H1 (cell line): ENCODE measurements at regions not wholly inside any gene's neighbourhood (a gene's known extent, or its start where the extent isn't known, plus 50 kb on each side); places are given as distances from the start of the nearest gene placed in this dataset.

Source experiments
- CTCF ChIA-PET: fragments of 300-600 bp; sonication (Branson Sonifier 250); formaldehyde crosslinking; loops from one replicate; lab custom pipeline; 2021; ENCODE audit not compliant: partially characterized antibody; lab: Charles Lee
- POLR2A ChIA-PET: fragments of 300-600 bp; sonication (Branson Sonifier 250); formaldehyde crosslinking; loops from one replicate; lab custom pipeline; 2021; ENCODE audit warnings: inconsistent platforms; ENCODE audit not compliant: partially characterized antibody; lab: Charles Lee
- DNase-seq, 2 experiments: peaks; one replicate each; pipeline versions ENCODE4 v3.0.0 to v3.0.0-alpha.2; 2010 to 2022; ENCODE audit warnings: low spot score in 2 of 2, low read depth in 1 of 2, mixed read lengths in 1 of 2
- FAIRE-seq: peaks from 2 replicates; lab custom pipeline; 2011; peaks lifted over from hg19 to GRCh38; lab: Jason Lieb, UNC
- H2AFZ ChIP-seq: 2 replicates; pipeline ENCODE4 v1.8.1; 2012; ENCODE audit warnings: low read length, inconsistent platforms
- H2AK5ac ChIP-seq: 2 replicates; pipeline ENCODE4 v1.6.1; 2013; ENCODE audit warnings: low read depth, low read length
- H2BK120ac ChIP-seq: replicated peaks from 2 replicates; pipeline ENCODE3; 2013; ENCODE audit warnings: low read depth, low read length, inconsistent platforms
- H2BK12ac ChIP-seq: 2 replicates; pipeline ENCODE4 v1.6.1; 2013; ENCODE audit warnings: low read depth, low read length
- H2BK15ac ChIP-seq: 2 replicates; pipeline ENCODE4 v1.6.1; 2013; ENCODE audit warnings: low read length
- H2BK20ac ChIP-seq: 2 replicates; pipeline ENCODE4 v1.6.1; 2013; ENCODE audit warnings: low read length
- H2BK5ac ChIP-seq: 2 replicates; pipeline ENCODE4 v1.6.1; 2013; ENCODE audit warnings: low read depth, low read length
- H3K14ac ChIP-seq: 2 replicates; pipeline ENCODE4 v1.6.1; 2013; ENCODE audit warnings: inconsistent platforms; ENCODE audit not compliant: insufficient read length
- H3K18ac ChIP-seq: 2 replicates; pipeline ENCODE4 v1.6.1; 2013; ENCODE audit warnings: low read length; ENCODE audit errors: extremely low read depth
- H3K23ac ChIP-seq: 2 replicates; pipeline ENCODE4 v1.6.1; 2013; ENCODE audit warnings: inconsistent platforms; ENCODE audit not compliant: insufficient read length
- H3K23me2 ChIP-seq: 2 replicates; pipeline ENCODE4 v1.6.1; 2013; ENCODE audit warnings: low read depth, low read length
- H3K27ac ChIP-seq: 2 replicates; pipeline ENCODE4 v1.6.1; 2011; ENCODE audit warnings: low read depth, low read length, inconsistent platforms
- H3K27me3 ChIP-seq, 4 experiments: replicated peaks in 1 of 4; 1 replicate in 1 of 4; 2 replicates in 3 of 4; pipeline versions ENCODE4 v1.6.1 to v1.8.1; 2011 to 2013; ENCODE audit warnings: low read length in 3 of 4, mild to moderate bottlenecking in 3 of 4, inconsistent platforms in 2 of 4, mixed read lengths in 2 of 4, moderate library complexity in 1 of 4; ENCODE audit not compliant: control insufficient read depth in 3 of 4, insufficient read depth in 3 of 4; ENCODE audit errors: extremely low read depth in 1 of 4
- H3K36me3 ChIP-seq, 4 experiments: 2 replicates each; pipeline versions ENCODE4 v1.6.1 to v1.8.1; 2011 to 2013; ENCODE audit warnings: mild to moderate bottlenecking in 4 of 4, low read length in 3 of 4, moderate library complexity in 2 of 4, control low read depth in 1 of 4, inconsistent platforms in 1 of 4; ENCODE audit not compliant: insufficient read depth in 4 of 4, control insufficient read depth in 2 of 4
- H3K4ac ChIP-seq: replicated peaks from 2 replicates; pipeline ENCODE3; 2013; ENCODE audit warnings: low read length, low read depth, mixed read lengths, inconsistent platforms; ENCODE audit not compliant: insufficient read length
- H3K4me1 ChIP-seq, 4 experiments: replicated peaks in 1 of 4; 1 replicate in 1 of 4; 2 replicates in 3 of 4; pipeline versions ENCODE4 v1.6.1 to v1.8.1; 2011 to 2013; ENCODE audit warnings: low read length in 3 of 4, inconsistent platforms in 2 of 4, mixed read lengths in 1 of 4; ENCODE audit not compliant: insufficient read depth in 4 of 4, control insufficient read depth in 3 of 4
- H3K4me2 ChIP-seq, 2 experiments: 2 replicates each; pipeline versions ENCODE4 v1.6.1 to v1.8.1; 2011 to 2013; ENCODE audit warnings: low read depth in 2 of 2, low read length in 2 of 2, control low read depth in 1 of 2, inconsistent platforms in 1 of 2, mild to moderate bottlenecking in 1 of 2; ENCODE audit not compliant: insufficient read depth in 1 of 2
- H3K4me3 ChIP-seq, 4 experiments: fragments of 200-600, 300-600 bp in 1 of 4; sonication (generic), shearing (Covaris generic), sonication (Bioruptor Twin) in 1 of 4; 2 replicates each; pipeline versions ENCODE4 v1.5.1 to v1.8.1; 2011 to 2016; ENCODE audit warnings: low read length in 4 of 4, low read depth in 3 of 4, control low read depth in 2 of 4, inconsistent platforms in 2 of 4, mild to moderate bottlenecking in 2 of 4, mixed read lengths in 1 of 4, moderate library complexity in 1 of 4; ENCODE audit not compliant: insufficient read depth in 2 of 4; ENCODE audit errors: extremely low read depth in 1 of 4
- H3K56ac ChIP-seq: replicated peaks from 2 replicates; pipeline ENCODE3; 2013; ENCODE audit warnings: low read depth, mild to moderate bottlenecking, mixed read lengths, low read length, inconsistent platforms; ENCODE audit not compliant: insufficient read length
- H3K79me1 ChIP-seq: 2 replicates; pipeline ENCODE4 v1.6.1; 2013; ENCODE audit warnings: low read depth, low read length, control low read depth
- H3K79me2 ChIP-seq, 2 experiments: 2 replicates each; pipeline versions ENCODE4 v1.6.1 to v1.8.1; 2012 to 2013; ENCODE audit warnings: low read length in 2 of 2, mild to moderate bottlenecking in 2 of 2, inconsistent platforms in 1 of 2; ENCODE audit not compliant: insufficient read depth in 2 of 2, control insufficient read depth in 1 of 2
- H3K9ac ChIP-seq, 4 experiments: replicated peaks in 1 of 4; 1 replicate in 1 of 4; 2 replicates in 3 of 4; pipeline versions ENCODE4 v1.6.1 to v1.8.1; 2011 to 2013; ENCODE audit warnings: low read depth in 3 of 4, low read length in 3 of 4, control low read depth in 2 of 4, mild to moderate bottlenecking in 2 of 4, moderate library complexity in 2 of 4, inconsistent platforms in 1 of 4; ENCODE audit errors: extremely low read depth in 1 of 4
- H3K9me3 ChIP-seq, 2 experiments: 2 replicates each; pipeline versions ENCODE4 v1.6.1 to v1.8.1; 2012 to 2013; ENCODE audit warnings: mild to moderate bottlenecking in 2 of 2, moderate library complexity in 2 of 2, control low read depth in 1 of 2, inconsistent platforms in 1 of 2, low read depth in 1 of 2, low read length in 1 of 2, mixed read lengths in 1 of 2; ENCODE audit not compliant: insufficient read depth in 2 of 2
- H4K20me1 ChIP-seq, 2 experiments: replicated peaks in 1 of 2; 2 replicates each; pipeline versions ENCODE3 to v1.8.1; 2011 to 2013; ENCODE audit warnings: inconsistent platforms in 2 of 2, low read length in 2 of 2, mild to moderate bottlenecking in 1 of 2; ENCODE audit not compliant: insufficient read depth in 2 of 2, control insufficient read depth in 1 of 2
- H4K5ac ChIP-seq: 2 replicates; pipeline ENCODE4 v1.6.1; 2013; ENCODE audit warnings: low read length, low read depth, mixed read lengths, inconsistent platforms; ENCODE audit not compliant: insufficient read length
- H4K8ac ChIP-seq: 2 replicates; pipeline ENCODE4 v1.8.0; 2013; ENCODE audit warnings: mild to moderate bottlenecking, moderate library complexity, low read length, inconsistent platforms; ENCODE audit not compliant: insufficient read depth; ENCODE audit errors: extremely low read depth
- H4K91ac ChIP-seq: replicated peaks from 2 replicates; pipeline ENCODE3; 2013; ENCODE audit warnings: low read length, mixed read lengths, inconsistent platforms; ENCODE audit not compliant: insufficient read length
- NRF1 ChIP-seq: IDR thresholded peaks from 2 replicates; pipeline ENCODE4 v1.6.1; 2011; ENCODE audit warnings: mild to moderate bottlenecking, low read depth, low read length, improper control_type of control experiment
- SP1 ChIP-seq: IDR thresholded peaks from 2 replicates; pipeline ENCODE4 v1.6.1; 2011; ENCODE audit warnings: low read depth, low read length
- WGBS, 2 experiments: shearing (Covaris generic) in 1 of 2; methylation state at CpG; one replicate each; pipeline versions ENCODE4 v1.1.6 to v1.1.7; 2013 to 2015; ENCODE audit warnings: low lambda C conversion rate in 2 of 2, mixed read lengths in 2 of 2, inconsistent platforms in 1 of 2, low coverage in 1 of 2, missing lambda C conversion rate in 1 of 2; ENCODE audit not compliant: insufficient replicate concordance in 2 of 2, insufficient coverage in 1 of 2, insufficient read length in 1 of 2; ENCODE audit errors: extremely low coverage in 1 of 2, missing lambda C conversion rate in 1 of 2; 5-methylcytosine and 5-hydroxymethylcytosine counted together

DNA sequence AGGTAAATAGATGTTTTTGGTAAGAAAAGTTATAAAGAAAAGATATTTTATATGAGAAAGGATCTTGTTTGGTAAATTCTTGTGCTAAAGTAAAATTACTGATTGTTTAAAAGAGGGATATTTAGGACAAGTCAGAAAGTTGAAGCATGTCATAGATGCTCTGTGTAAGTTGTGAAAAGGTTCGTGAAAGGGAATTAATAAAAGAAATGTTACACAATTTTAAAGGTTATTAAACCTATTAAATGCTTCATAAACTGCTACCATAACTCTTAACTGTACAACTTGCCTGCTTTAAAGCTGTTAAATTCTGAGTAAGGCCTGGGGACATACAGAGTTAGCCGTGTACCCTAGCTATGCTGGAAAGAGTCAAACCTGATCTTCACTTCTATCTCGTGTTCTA is 634.1 kb downstream of the ACTR3B start:
- no peak overlapping the region for H2AK5ac ChIP-seq
- H3K79me2 ChIP-seq, result no peaks in the 10 kb centered on the region
- TF ChIP-seq SP1 (no peak), NRF1 (no peak)
- TF ChIP-seq, all 59 proteins: peak for 0
- no peak overlapping the region for H2BK12ac ChIP-seq
- no peak overlapping the region for H3K18ac ChIP-seq
- H4K91ac ChIP-seq, result no peak overlapping the region
- H3K27ac ChIP-seq, result no peak overlapping the region
- H3K56ac ChIP-seq, result no peak overlapping the region
- no peaks in the 10 kb centered on the region for H3K79me1 ChIP-seq
- no peak overlapping the region for H3K4me2 ChIP-seq
- FAIRE-seq (no peak), DNase-seq (no peak)
- H2BK20ac ChIP-seq, result no peak overlapping the region
- ChIA-PET POLR2A (no interaction called here), CTCF (no interaction called here)
- no peak overlapping the region for H2AFZ ChIP-seq
- WGBS, 2 experiments, result 97% methylated on average over 3 of the region's 3 CpGs; no CpG with 5 or more reads in 1 of the 2 experiments
- no peak overlapping the region for H2BK15ac ChIP-seq
- no peaks in the 10 kb centered on the region for H3K4me1 ChIP-seq
- no peaks in the 10 kb centered on the region for H3K27me3 ChIP-seq
- H4K5ac ChIP-seq, result no peak overlapping the region
- H2BK5ac ChIP-seq, result no peak overlapping the region
- H3K9ac ChIP-seq, result no peak overlapping the region
- H3K23me2 ChIP-seq, result no peaks in the 10 kb centered on the region
- no peak overlapping the region for H3K4ac ChIP-seq
- H3K4me3 ChIP-seq, result no peak overlapping the region
- H4K20me1 ChIP-seq, result no peaks in the 10 kb centered on the region
- H3K9me3 ChIP-seq, result peaks cover 42 to 47% of the 10 kb centered on the region in 2 experiments
- no peak overlapping the region for H3K14ac ChIP-seq
- no peak overlapping the region for H4K8ac ChIP-seq
- no peaks in the 10 kb centered on the region for H3K36me3 ChIP-seq
- no peak overlapping the region for H3K23ac ChIP-seq
- H2BK120ac ChIP-seq, result no peak overlapping the region
